OCI-LY7 (cell line): ENCODE measurements at regions not wholly inside any gene's neighbourhood (a gene's known extent, or its start where the extent isn't known, plus 50 kb on each side); places are given as distances from the start of the nearest gene placed in this dataset.

Experiments
- EZH2phosphoT487 ChIP-seq: fragments of 200-600 bp; sonication (generic); IDR thresholded peaks from 2 replicates; pipeline ENCODE4 v1.6.1; 2018; ENCODE audit warnings: low read depth, borderline replicate concordance, mild to moderate bottlenecking, mixed run types, antibody characterized with exemption, low read length, moderate library complexity, mixed read lengths
- TF ChIP-seq, protein P1 (sequence below): fragments of 200-600 bp; sonication (generic); conservative IDR thresholded peaks from 2 replicates; pipeline ENCODE4 v1.5.1; 2014; ENCODE audit warnings: mild to moderate bottlenecking, antibody characterized with exemption, low read length, moderate library complexity, mixed read lengths

DNA sequence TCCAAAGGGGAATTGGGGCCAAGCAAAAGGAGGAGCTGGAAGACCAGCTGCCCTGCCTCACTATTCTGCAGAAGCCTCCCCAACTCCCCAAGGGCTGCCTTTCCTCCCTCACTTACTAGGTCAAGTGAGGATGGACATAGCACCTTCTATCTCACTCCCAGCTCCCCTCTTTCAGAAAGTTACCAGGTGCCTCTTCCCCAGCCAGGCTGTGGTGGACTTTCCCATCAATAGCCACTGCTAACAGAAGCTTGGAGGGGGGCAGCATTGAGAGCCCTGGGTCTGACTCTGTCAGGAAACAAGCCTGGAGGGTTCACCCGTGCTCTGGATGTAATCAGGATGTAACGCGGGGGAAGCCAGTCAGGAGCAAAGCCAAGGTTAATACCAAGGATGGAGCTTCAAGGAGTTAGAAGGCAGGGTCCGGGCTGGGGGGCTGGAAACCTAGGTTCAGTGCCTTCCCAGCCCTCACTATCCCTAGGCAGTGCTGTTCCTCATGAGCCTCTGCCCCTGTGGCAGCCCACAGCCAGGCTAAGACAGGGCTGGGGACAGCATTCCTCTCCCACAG lies 127.8 kb upstream of the NGF start:
- TF ChIP-seq, protein P1, sequence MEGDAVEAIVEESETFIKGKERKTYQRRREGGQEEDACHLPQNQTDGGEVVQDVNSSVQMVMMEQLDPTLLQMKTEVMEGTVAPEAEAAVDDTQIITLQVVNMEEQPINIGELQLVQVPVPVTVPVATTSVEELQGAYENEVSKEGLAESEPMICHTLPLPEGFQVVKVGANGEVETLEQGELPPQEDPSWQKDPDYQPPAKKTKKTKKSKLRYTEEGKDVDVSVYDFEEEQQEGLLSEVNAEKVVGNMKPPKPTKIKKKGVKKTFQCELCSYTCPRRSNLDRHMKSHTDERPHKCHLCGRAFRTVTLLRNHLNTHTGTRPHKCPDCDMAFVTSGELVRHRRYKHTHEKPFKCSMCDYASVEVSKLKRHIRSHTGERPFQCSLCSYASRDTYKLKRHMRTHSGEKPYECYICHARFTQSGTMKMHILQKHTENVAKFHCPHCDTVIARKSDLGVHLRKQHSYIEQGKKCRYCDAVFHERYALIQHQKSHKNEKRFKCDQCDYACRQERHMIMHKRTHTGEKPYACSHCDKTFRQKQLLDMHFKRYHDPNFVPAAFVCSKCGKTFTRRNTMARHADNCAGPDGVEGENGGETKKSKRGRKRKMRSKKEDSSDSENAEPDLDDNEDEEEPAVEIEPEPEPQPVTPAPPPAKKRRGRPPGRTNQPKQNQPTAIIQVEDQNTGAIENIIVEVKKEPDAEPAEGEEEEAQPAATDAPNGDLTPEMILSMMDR = no peak
- TF ChIP-seq EZH2phosphoT487 = no peak
